GM21390 (cell line): ENCODE measurements at regions not wholly inside any gene's neighbourhood (a gene's known extent, or its start where the extent isn't known, plus 50 kb on each side); places are given as distances from the start of the nearest gene placed in this dataset.

Source experiments
- ATAC-seq: cut with Tn5 transposase; IDR thresholded peaks from one replicate; pipeline ENCODE4 v1.9.1; 2021; ENCODE audit not compliant: unreplicated experiment

- ATAC-seq = no peak
Observed at GRCh38 chr11:109998921-109999320, 94.3 kb upstream of the ZC3H12C start.

- ATAC-seq = peak; percentile 95
Observed at GRCh38 chr11:110000031-110000502, 93.1 kb upstream of the ZC3H12C start.

DNA sequence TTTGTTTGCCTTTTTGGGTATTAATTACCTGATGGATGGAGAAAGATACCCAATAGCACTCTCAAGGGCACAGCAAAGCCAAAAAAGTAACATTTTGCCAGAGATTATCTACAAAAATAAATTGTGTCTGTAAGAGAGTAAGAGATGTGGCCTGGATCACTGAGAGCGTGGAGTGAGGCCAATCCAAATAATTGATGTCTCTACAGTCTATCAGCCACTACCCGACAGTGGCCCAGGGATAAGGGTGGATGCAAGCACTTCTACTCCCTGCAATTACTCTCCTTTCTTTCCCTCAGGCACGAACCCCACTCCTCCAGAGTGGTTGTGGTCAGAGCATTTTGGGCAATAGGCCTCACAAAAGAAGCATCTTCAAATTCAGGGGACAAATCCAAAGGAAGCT, 92.3 kb upstream of the ZC3H12C start:
- no peak for ATAC-seq

DNA sequence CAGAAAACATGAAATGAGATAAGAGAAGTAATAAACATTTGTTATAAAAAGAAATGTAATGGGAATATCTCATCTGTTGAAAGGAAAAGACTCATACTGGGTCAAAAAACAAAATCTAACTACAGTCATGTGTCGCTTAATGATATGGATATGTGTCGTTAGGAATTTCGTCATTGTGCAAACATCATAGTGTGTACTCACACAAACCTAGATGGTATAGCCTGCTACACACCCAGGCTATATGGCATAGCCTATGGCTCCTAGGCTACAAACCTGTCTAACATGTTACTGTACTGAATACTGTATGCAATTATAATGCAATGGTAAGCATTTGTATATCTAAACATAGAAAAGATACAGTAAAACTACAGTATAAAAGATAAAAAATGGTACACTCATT, 89.8 kb upstream of the ZC3H12C start:
- no peak for ATAC-seq

DNA sequence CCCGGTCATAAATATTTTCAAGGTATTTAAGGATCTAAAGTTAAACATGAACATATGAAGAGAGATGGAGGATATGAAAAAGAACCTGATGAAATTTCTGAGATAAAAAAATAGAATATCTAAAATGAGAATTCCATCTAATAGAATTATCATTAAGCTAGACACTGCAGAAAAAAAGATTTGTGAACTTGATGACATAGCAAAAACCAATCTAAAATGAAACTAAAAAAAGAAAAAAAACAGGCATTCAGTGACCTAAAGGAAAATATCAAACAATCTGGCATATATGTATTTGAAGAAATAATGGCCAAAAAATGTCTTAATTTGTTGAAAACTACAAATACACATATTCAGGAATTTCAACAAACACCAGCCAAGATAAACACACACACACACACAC, 81.6 kb upstream of the ZC3H12C start:
- no peak for ATAC-seq

DNA sequence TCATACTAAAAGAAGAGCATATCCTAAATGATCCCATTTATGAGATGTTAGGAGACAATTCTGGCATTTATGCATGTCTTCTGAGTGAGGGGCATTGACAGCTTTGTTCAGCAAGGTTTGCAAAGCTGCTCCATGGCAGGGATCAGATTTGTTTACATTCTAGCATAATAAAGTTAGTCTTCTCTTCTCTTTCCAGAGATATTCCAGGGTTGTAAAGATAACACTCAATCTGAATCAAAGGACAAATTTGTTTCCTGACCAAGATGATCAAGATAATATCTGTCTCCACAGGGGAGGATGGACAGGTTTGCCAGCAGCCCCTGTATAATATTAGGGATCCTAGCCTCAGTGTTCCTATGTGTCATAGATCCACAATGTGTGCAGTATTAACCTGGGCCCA, 77.5 kb upstream of the ZC3H12C start:
- no peak for ATAC-seq

GRCh38 chr11:110019675-110020074, 73.5 kb upstream of the ZC3H12C start:
- ATAC-seq = no peak

GRCh38 chr11:110022548-110022947, 70.6 kb upstream of the ZC3H12C start:
- no peak for ATAC-seq

GRCh38 chr11:110023711-110024110, 69.5 kb upstream of the ZC3H12C start:
- ATAC-seq = no peak

DNA sequence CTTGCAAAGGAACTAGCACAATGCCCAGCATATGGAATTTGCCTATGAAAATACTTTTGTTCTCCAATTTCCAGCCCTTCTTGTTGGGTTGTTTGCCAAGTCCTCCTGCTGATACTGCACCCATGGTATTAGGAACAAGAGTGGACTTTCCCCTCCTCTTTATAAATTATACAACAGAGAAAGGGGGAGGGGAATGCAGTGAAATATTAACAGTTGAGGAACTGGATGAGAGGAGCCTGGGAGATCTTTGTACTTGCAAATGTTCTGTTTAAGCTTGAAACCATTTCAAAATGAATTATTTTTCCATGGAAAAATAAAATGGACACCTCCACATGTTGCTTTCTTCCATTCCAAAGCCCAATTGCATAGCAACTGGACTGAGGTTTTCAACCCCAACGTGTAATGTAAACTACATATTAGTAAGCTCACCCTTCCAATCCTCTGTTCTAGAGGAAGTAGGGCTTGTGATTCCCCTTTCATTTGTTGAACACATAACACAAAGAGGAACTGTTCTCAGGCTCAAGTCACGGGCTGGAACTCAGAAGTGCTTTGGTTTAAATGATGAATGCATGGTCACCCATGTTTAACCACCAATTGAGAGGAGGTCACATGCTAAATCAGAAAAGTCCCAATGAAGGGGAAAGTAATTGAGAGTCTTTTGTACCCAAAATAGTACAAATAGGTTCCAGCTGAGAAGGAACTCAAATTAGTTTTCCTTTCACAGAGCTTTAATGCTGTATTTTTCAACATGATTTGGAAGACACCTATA, 66.2 kb upstream of the ZC3H12C start:
- ATAC-seq = peak; percentile 85

GRCh38 chr11:110027627-110028371, 65.4 kb upstream of the ZC3H12C start:
- ATAC-seq = no peak

GRCh38 chr11:110028921-110029320, 64.3 kb upstream of the ZC3H12C start:
- ATAC-seq = no peak

DNA sequence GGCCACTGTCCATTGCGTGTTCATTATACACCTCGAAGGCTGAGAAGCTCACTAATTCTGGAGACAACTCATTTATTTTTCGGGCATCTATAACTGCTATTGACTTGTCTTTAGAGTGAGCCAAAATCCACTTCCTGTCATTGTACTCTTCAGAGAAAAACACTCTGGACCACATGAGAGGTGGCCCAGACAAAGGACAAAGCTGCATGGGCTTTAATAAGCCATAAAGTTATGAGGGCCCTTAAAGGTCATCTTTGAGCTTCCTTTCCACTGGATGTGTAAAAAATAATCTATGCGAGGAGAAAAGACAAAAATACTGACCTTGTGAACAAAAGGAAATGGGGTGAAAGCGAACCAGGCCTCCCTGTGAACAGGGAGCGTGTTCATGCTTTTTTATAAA, 63.5 kb upstream of the ZC3H12C start:
- ATAC-seq = no peak

DNA sequence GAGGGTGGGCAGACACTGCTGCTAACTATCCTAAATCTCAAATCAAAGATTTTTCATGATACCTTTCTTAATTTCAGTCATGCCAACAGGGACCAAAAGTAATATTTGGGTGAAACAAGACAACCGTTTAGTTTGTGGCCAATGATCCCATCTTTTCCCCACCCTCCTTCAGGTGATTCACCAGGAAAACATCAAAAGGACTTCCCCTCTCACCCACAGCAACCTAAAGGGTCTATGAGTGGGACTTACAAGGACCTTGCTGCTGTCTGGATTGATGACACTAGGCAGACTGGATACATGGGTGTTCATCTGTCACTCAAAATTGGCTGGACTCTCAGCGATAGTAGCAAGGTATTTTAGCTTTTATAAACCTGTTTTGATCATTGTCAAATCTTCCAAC, 62.0 kb upstream of the ZC3H12C start:
- no peak for ATAC-seq

DNA sequence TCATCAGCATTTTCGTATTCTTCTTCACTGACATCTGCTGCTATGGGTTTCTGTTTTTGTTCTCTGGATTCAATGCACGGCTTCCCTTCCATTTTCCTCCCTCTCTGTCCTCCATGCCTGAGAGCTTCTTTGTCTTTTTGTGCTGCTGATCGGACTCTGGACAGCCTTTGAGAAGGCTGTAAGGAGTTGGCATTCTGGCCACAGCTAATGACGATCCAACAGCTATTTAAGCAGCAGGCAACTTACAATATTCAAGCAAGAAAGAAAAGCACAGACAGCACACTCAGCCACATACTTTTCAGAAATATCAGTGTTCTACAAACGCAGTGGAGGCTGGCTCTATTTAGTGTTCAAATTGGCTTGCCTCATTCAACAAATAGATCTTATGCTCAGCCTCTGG, 60.9 kb upstream of the ZC3H12C start:
- no peak for ATAC-seq

- ATAC-seq = no peak
Observed at GRCh38 chr11:110032957-110033570, 60.1 kb upstream of the ZC3H12C start.

GRCh38 chr11:110034806-110035205, 58.4 kb upstream of the ZC3H12C start:
- ATAC-seq = no peak

DNA sequence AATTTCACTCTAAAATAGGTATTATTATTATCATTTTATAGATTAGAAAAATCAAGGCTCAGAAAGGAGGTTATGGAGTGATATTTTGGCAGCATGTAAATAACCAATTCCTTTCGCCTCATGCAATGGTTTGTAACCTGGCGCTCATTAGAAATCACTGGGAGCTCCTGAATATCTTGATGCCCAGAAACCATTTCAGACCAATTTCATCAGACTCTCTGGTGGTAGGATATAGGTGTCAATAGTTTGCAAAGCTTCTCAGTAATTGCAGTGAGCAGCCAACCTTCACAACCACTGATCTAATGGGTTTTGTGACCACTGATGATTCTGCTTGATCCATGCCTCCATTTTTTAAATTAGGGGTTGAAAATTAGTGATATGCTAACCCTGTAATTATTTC, 57.8 kb upstream of the ZC3H12C start:
- ATAC-seq = no peak

- ATAC-seq = no peak
Observed at GRCh38 chr11:110038201-110038600, 55.0 kb upstream of the ZC3H12C start.
